SK-N-SH (cell line): ENCODE measurements at regions not wholly inside any gene's neighbourhood (a gene's known extent, or its start where the extent isn't known, plus 50 kb on each side); places are given as distances from the start of the nearest gene placed in this dataset.

ENCODE experiments used
- ELF1 ChIP-seq: IDR thresholded peaks from 2 replicates; pipeline ENCODE4 v1.4.0; 2012
- EP300 ChIP-seq, 2 experiments: IDR thresholded peaks; 2 replicates each; pipeline versions ENCODE4 v1.4.0 to v1.6.1; 2012; ENCODE audit warnings: borderline replicate concordance in 1 of 2, low read depth in 1 of 2, low read length in 1 of 2
- EZH2phosphoT487 ChIP-seq: fragments of 200-600 bp; sonication (generic); IDR thresholded peaks from 2 replicates; pipeline ENCODE4 v1.6.1; 2017; ENCODE audit warnings: low read depth, mixed run types, mild to moderate bottlenecking, antibody characterized with exemption, moderate library complexity, borderline replicate concordance
- FOXJ3 ChIP-seq: sonication (generic); formaldehyde crosslinking; IDR thresholded peaks from 2 replicates; pipeline ENCODE4 v1.5.1; 2020; ENCODE audit warnings: mild to moderate bottlenecking, missing genetic modification reagents
- GABPA ChIP-seq: IDR thresholded peaks from 2 replicates; pipeline ENCODE4 v1.4.0; 2012; ENCODE audit warnings: low read depth, mild to moderate bottlenecking
- GATA2 ChIP-seq: sonication (generic); formaldehyde crosslinking; IDR thresholded peaks from 2 replicates; pipeline ENCODE4 v1.5.0; 2020; ENCODE audit warnings: mild to moderate bottlenecking, missing genetic modification reagents
- JUND ChIP-seq: IDR thresholded peaks from 2 replicates; pipeline ENCODE4 v1.4.0; 2012
- MXI1 ChIP-seq: IDR thresholded peaks from 2 replicates; pipeline ENCODE4 v1.6.1; 2012; ENCODE audit warnings: mild to moderate bottlenecking, low read depth, low read length, improper control_type of control experiment
- NFIC ChIP-seq: IDR thresholded peaks from 2 replicates; pipeline ENCODE4 v1.4.0; 2012; ENCODE audit warnings: borderline replicate concordance
- POLR2AphosphoS5 ChIP-seq: IDR thresholded peaks from 2 replicates; pipeline ENCODE4 v1.6.1; 2012; ENCODE audit warnings: low read depth, low read length
- RAD21 ChIP-seq: IDR thresholded peaks from 2 replicates; pipeline ENCODE4 v1.6.1; 2012; ENCODE audit warnings: mild to moderate bottlenecking, low read length
- SIN3A ChIP-seq: IDR thresholded peaks from 2 replicates; pipeline ENCODE4 v1.6.1; 2012; ENCODE audit warnings: low read depth, mild to moderate bottlenecking, low read length, moderate library complexity, borderline replicate concordance
- TF ChIP-seq, protein P1 (sequence below): fragments of 200-600 bp; sonication (generic); IDR thresholded peaks from 2 replicates; pipeline ENCODE4 v1.6.1; 2017; ENCODE audit warnings: antibody characterized with exemption, mild to moderate bottlenecking, moderate library complexity
- TF ChIP-seq, protein P2 (sequence below): IDR thresholded peaks from 2 replicates; pipeline ENCODE4 v1.6.1; 2012; ENCODE audit warnings: mild to moderate bottlenecking, low read depth, low read length, moderate library complexity

DNA sequence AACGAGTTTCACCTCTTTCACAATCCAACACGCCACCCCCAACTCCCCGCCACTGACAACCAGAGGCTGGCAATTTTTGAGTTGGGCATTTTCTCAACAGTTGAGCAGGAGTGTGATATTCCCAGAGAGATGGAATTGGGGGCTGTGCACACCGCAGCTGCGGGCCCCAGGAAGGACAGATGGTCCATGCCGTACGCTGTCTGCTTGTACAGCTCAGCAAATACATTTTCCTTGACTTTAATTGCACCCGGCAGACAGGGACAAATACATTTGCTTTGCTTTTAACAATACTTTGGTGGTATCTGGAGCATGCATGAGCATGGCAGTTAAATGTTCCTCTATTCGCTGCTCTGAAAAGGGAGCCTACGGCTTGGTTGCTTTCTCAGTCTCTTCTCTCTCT is 354.2 kb upstream of the DPP6 start:
- TF ChIP-seq GATA2 (CRISPR knock-in tag) = no peak
- no peak for TF ChIP-seq GABPA
- no peak for TF ChIP-seq RAD21
- no peak for TF ChIP-seq ELF1
- TF ChIP-seq FOXJ3 = no peak
- no peak for TF ChIP-seq POLR2AphosphoS5
- no peak for TF ChIP-seq NFIC
- TF ChIP-seq JUND = no peak
- TF ChIP-seq, protein P1, sequence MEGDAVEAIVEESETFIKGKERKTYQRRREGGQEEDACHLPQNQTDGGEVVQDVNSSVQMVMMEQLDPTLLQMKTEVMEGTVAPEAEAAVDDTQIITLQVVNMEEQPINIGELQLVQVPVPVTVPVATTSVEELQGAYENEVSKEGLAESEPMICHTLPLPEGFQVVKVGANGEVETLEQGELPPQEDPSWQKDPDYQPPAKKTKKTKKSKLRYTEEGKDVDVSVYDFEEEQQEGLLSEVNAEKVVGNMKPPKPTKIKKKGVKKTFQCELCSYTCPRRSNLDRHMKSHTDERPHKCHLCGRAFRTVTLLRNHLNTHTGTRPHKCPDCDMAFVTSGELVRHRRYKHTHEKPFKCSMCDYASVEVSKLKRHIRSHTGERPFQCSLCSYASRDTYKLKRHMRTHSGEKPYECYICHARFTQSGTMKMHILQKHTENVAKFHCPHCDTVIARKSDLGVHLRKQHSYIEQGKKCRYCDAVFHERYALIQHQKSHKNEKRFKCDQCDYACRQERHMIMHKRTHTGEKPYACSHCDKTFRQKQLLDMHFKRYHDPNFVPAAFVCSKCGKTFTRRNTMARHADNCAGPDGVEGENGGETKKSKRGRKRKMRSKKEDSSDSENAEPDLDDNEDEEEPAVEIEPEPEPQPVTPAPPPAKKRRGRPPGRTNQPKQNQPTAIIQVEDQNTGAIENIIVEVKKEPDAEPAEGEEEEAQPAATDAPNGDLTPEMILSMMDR = no peak
- no peak for TF ChIP-seq EZH2phosphoT487
- no peak for TF ChIP-seq EP300 (IDR thresholded peaks at IDR 0.05; ENCODE audit: borderline replicate concordance in 1 of 2, low read depth in 1 of 2, low read length in 1 of 2)
- no peak for TF ChIP-seq SIN3A
- TF ChIP-seq MXI1 = no peak
- TF ChIP-seq, protein P2, sequence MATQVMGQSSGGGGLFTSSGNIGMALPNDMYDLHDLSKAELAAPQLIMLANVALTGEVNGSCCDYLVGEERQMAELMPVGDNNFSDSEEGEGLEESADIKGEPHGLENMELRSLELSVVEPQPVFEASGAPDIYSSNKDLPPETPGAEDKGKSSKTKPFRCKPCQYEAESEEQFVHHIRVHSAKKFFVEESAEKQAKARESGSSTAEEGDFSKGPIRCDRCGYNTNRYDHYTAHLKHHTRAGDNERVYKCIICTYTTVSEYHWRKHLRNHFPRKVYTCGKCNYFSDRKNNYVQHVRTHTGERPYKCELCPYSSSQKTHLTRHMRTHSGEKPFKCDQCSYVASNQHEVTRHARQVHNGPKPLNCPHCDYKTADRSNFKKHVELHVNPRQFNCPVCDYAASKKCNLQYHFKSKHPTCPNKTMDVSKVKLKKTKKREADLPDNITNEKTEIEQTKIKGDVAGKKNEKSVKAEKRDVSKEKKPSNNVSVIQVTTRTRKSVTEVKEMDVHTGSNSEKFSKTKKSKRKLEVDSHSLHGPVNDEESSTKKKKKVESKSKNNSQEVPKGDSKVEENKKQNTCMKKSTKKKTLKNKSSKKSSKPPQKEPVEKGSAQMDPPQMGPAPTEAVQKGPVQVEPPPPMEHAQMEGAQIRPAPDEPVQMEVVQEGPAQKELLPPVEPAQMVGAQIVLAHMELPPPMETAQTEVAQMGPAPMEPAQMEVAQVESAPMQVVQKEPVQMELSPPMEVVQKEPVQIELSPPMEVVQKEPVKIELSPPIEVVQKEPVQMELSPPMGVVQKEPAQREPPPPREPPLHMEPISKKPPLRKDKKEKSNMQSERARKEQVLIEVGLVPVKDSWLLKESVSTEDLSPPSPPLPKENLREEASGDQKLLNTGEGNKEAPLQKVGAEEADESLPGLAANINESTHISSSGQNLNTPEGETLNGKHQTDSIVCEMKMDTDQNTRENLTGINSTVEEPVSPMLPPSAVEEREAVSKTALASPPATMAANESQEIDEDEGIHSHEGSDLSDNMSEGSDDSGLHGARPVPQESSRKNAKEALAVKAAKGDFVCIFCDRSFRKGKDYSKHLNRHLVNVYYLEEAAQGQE = no peak
